OCI-LY3 (cell line): ENCODE measurements at regions not wholly inside any gene's neighbourhood (a gene's known extent, or its start where the extent isn't known, plus 50 kb on each side); places are given as distances from the start of the nearest gene placed in this dataset.

Experiments used
- H2AFZ ChIP-seq: fragments of 200-600, 300-600 bp; shearing (Covaris generic); 2 replicates; pipeline ENCODE4 v1.6.0; 2014; ENCODE audit warnings: antibody characterized with exemption, low read depth, low read length
- H3K27ac ChIP-seq: fragments of 200-600, 300-600 bp; sonication (generic); 2 replicates; pipeline ENCODE4 v1.5.1; 2014; ENCODE audit warnings: mild to moderate bottlenecking, low read length, moderate library complexity, mixed read lengths
- H3K27me3 ChIP-seq: fragments of 200-600, 300-600 bp; sonication (generic); 2 replicates; pipeline ENCODE4 v1.6.1; 2014; ENCODE audit warnings: low read depth, low read length, mixed read lengths
- H3K36me3 ChIP-seq: fragments of 200-600, 300-600 bp; sonication (generic); replicated peaks from 2 replicates; pipeline ENCODE3; 2014; ENCODE audit warnings: low read depth, low read length, mixed read lengths
- H3K4me1 ChIP-seq: fragments of 300-600, 200-600 bp; sonication (generic); 2 replicates; pipeline ENCODE4 v1.6.1; 2014; ENCODE audit warnings: low read length, mixed read lengths
- H3K4me2 ChIP-seq: fragments of 200-600, 300-600 bp; sonication (generic); 2 replicates; pipeline ENCODE4 v1.6.1; 2014; ENCODE audit warnings: low read length, mixed read lengths
- H3K4me3 ChIP-seq: fragments of 300-600, 200-600 bp; sonication (generic); 2 replicates; pipeline ENCODE4 v1.5.1; 2014; ENCODE audit warnings: antibody characterized with exemption, mild to moderate bottlenecking, low read length, moderate library complexity
- H3K79me2 ChIP-seq: fragments of 300-600, 200-600 bp; shearing (Covaris generic); 2 replicates; pipeline ENCODE4 v1.6.1; 2014; ENCODE audit warnings: mild to moderate bottlenecking, low read length, mixed read lengths
- H3K9ac ChIP-seq: fragments of 300-600, 200-600 bp; shearing (Covaris generic); 2 replicates; pipeline ENCODE4 v1.6.0; 2014; ENCODE audit warnings: mild to moderate bottlenecking, low read length, moderate library complexity
- H3K9me3 ChIP-seq: fragments of 200-600, 300-600 bp; shearing (Covaris generic); 2 replicates; pipeline ENCODE4 v1.6.1; 2014; ENCODE audit warnings: low read length, mixed read lengths; ENCODE audit not compliant: insufficient read depth
- H4K20me1 ChIP-seq: fragments of 200-600, 300-600 bp; sonication (generic); 2 replicates; pipeline ENCODE4 v1.6.1; 2016; ENCODE audit warnings: low read length, mixed read lengths; ENCODE audit not compliant: insufficient read depth
- CTCF ChIP-seq: fragments of 200-600, 300-600 bp; sonication (generic); IDR thresholded peaks from 2 replicates; pipeline ENCODE4 v1.5.1; 2014; ENCODE audit warnings: antibody characterized with exemption, low read length, low read depth
- EZH2phosphoT487 ChIP-seq: fragments of 200-600 bp; shearing (Covaris generic); IDR thresholded peaks from 2 replicates; pipeline ENCODE4 v1.6.1; 2018; ENCODE audit warnings: antibody characterized with exemption, mixed run types, low read depth

- H3K9ac ChIP-seq = no peak overlapping the region
- H3K79me2 ChIP-seq = no peaks in the 10 kb centered on the region
- no peak overlapping the region for H3K4me3 ChIP-seq
- TF ChIP-seq EZH2phosphoT487 = no peak
- TF ChIP-seq CTCF = no peak
- peaks cover 6% of the 10 kb centered on the region for H3K4me1 ChIP-seq
- H3K9me3 ChIP-seq = peaks cover 4% of the 10 kb centered on the region; the same call in 1 of the 2 replicates
- H2AFZ ChIP-seq = no peak overlapping the region
- H3K27me3 ChIP-seq = no peaks in the 10 kb centered on the region
- H3K4me2 ChIP-seq = no peak overlapping the region
- H3K27ac ChIP-seq = no peak overlapping the region
- H3K36me3 ChIP-seq = no peaks in the 10 kb centered on the region
- no peaks in the 10 kb centered on the region for H4K20me1 ChIP-seq
These were observed 86.1 kb upstream of the EZR start for GRCh38 chr6:158905277-158905676.

- no peak overlapping the region for H2AFZ ChIP-seq
- no peaks in the 10 kb centered on the region for H3K4me1 ChIP-seq
- H4K20me1 ChIP-seq = no peaks in the 10 kb centered on the region
- TF ChIP-seq EZH2phosphoT487 = no peak
- no peak for TF ChIP-seq CTCF
- H3K27ac ChIP-seq = no peak overlapping the region
- H3K36me3 ChIP-seq = no peaks in the 10 kb centered on the region
- no peaks in the 10 kb centered on the region for H3K79me2 ChIP-seq
- H3K4me2 ChIP-seq = no peak overlapping the region
- peaks cover 4% of the 10 kb centered on the region; the same call in 1 of the 2 replicates for H3K9me3 ChIP-seq
- H3K27me3 ChIP-seq = no peaks in the 10 kb centered on the region
- no peak overlapping the region for H3K9ac ChIP-seq
- H3K4me3 ChIP-seq = no peak overlapping the region
These were observed 84.6 kb upstream of the EZR start for GRCh38 chr6:158903801-158904200.

- H3K9me3 ChIP-seq = peaks cover 4% of the 10 kb centered on the region; the same call in 1 of the 2 replicates
- no peak for TF ChIP-seq CTCF
- TF ChIP-seq EZH2phosphoT487 = no peak
- H3K9ac ChIP-seq = no peak overlapping the region
- H3K36me3 ChIP-seq = no peaks in the 10 kb centered on the region
- no peak overlapping the region for H3K4me2 ChIP-seq
- no peaks in the 10 kb centered on the region for H3K27me3 ChIP-seq
- H3K27ac ChIP-seq = no peak overlapping the region
- H3K4me1 ChIP-seq = no peaks in the 10 kb centered on the region
- no peaks in the 10 kb centered on the region for H3K79me2 ChIP-seq
- no peaks in the 10 kb centered on the region for H4K20me1 ChIP-seq
- H3K4me3 ChIP-seq = no peak overlapping the region
- H2AFZ ChIP-seq = no peak overlapping the region
These were observed 81.6 kb upstream of the EZR start for GRCh38 chr6:158900663-158901312.

- no peak overlapping the region for H3K4me3 ChIP-seq
- no peaks in the 10 kb centered on the region for H3K4me1 ChIP-seq
- no peaks in the 10 kb centered on the region for H3K79me2 ChIP-seq
- TF ChIP-seq EZH2phosphoT487 = no peak
- TF ChIP-seq CTCF = no peak
- H3K36me3 ChIP-seq = no peaks in the 10 kb centered on the region
- H3K4me2 ChIP-seq = no peak overlapping the region
- H3K27ac ChIP-seq = no peak overlapping the region
- no peaks in the 10 kb centered on the region for H3K27me3 ChIP-seq
- no peaks in the 10 kb centered on the region for H3K9me3 ChIP-seq
- no peak overlapping the region for H3K9ac ChIP-seq
- no peak overlapping the region for H2AFZ ChIP-seq
- H4K20me1 ChIP-seq = no peaks in the 10 kb centered on the region
These were observed 78.1 kb upstream of the EZR start for GRCh38 chr6:158897236-158897635.
